GM18519 (cell line): ENCODE measurements at regions not wholly inside any gene's neighbourhood (a gene's known extent, or its start where the extent isn't known, plus 50 kb on each side); places are given as distances from the start of the nearest gene placed in this dataset.
"Not testable (repeated sequence)": the region's sequence is repeated elsewhere in the genome, so short reads cannot be mapped to it uniquely, and the experiment has no call there.

Experiments used
- ATAC-seq: cut with Tn5 transposase; IDR thresholded peaks from one replicate; pipeline ENCODE4 v1.9.1; 2021; ENCODE audit warnings: mild to moderate bottlenecking, moderate library complexity; ENCODE audit not compliant: unreplicated experiment, low FRiP score

DNA sequence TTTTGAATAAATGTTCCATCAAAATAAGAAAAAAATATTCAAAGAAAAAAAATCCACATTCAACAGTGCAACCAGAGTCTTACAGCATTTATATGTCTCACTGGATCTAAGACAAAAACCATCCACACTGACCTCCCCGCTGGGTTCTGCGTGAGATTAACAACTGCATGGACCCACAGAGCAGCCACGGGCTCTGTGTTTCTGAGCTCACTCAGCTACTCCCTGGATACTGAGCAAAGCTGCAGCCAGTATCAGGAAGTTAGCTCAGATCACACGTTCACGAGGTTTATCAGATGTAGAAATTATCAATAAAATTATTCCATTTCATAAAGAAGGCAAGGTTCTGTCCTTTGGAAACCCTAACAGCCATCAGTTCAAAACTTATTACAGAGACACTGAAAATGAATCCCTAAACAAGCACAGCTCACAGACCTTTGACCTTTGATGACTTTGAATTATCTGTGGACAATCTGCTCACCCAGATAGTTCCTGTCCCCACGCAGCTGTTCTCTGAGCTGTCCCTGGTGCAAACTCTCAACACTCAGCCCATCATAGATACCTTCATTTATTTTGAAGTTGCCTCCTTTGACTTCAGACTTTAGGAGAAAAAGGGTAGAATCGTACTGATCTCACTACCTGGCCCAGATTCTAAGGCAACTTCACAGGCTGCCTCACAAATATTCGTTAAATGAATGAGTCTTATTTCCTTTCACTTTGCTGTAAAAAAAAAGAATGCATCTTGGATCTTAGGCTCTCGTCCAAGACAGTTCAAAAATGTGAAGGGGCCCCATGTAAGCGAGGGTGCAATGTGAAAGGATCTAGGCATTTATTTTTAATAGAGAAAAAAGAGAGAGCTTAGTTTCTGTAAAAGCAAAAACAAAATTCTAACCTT, 67.7 kb upstream of the SVIL start:
- ATAC-seq = no peak

- ATAC-seq = no peak
Observed at GRCh38 chr10:29701306-29701705, 66.5 kb upstream of the SVIL start.

DNA sequence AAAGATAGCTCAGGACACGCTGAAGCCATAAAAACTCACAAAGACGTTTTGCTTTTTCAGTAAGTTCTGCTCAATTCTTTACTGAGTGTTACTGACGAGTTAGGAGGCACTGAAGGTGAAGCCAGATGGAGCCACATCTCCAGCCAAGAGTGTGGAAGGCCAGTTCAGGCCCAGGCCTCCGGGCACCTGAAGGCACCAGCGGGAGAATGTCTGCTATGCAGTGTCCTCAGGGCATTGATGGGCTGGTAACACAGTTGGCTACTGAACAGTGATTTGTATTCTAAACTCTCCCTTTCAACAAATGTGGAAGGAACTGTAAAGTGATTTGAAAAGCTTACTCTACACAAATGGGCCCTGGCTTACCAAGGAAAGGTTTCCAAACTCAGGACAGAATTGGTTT, 64.8 kb upstream of the SVIL start:
- ATAC-seq = no peak

DNA sequence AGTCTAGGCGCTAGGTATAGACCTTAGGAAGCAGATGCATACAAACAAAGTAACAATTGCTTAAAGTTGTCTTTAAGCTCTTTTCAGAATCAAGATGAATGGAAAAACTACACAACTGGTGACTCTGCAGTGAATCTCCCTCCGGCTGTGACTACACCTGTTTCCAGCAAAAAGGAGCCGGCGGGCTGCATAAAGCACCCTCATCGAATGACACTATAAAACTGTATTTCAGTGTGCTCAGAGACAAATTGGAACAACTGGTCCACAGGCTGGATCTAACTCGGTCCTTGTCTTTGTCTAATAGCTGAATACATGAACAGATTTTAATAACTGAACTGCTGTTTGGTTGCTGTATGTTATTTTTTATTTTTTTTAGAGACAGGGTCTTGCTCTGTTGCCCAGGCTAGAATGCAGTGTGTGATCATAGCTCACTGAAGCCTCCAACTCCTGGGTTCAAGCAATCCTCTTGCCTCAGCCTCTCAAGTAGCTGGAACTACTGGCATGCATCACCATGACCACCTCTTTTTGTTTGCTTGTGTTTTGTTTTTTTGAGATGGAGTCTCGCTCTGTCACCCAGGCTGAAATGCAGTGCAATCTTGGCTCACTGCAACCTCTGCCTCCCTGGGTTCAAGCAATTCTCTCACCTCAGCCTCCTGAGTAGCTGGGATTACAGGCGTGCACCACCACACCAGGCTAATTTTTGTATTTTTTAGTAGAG, 64.2 kb upstream of the SVIL start:
- no peak for ATAC-seq

DNA sequence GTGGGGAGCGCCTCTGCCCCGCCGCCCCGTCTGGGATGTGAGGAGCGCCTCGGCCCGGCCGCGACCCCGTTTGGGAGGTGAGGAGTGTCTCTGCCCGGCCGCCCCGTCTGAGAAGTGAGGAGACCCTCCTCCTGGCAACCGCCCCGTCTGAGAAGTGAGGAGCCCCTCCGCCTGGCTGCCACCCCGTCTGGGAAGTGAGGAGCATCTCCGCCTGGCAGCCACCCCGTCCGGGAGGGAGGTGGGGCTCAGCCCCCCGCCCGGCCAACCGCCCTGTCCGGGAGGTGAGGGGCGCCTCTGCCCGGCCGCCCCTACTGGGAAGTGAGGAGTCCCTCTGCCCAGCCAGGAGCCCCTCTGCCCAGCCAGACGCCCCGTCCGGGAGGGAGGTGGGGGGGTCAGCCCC, 61.8 kb upstream of the SVIL start:
- ATAC-seq = not testable (repeated sequence)

- no peak for ATAC-seq
Observed at GRCh38 chr10:29694121-29694520, 59.4 kb upstream of the SVIL start.

- ATAC-seq = no peak
Observed at GRCh38 chr10:29692121-29692539, 57.4 kb upstream of the SVIL start.

DNA sequence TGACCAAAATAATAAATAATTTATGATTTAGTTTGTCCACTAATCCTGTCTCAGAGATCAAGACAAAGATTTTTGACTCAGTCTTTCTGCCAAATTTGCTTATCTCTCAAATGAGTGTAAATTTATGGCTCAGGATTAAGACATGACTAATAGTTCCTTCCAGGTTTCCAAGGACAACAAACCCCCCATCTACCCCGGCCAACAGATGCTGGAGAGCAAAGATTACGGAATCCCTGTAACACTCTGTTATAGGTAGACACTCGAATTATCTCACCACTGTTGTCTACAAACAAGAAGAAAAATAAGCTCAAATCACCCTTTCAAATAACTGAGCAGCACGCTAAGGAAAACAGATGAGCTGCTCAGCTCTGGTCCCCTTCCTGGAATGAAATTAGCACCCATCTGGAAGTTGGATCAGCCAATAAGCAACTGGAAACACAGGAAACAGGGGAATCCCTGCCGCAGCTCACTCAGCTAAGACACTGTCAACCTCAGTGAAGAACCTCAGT, 56.8 kb upstream of the SVIL start:
- no peak for ATAC-seq

DNA sequence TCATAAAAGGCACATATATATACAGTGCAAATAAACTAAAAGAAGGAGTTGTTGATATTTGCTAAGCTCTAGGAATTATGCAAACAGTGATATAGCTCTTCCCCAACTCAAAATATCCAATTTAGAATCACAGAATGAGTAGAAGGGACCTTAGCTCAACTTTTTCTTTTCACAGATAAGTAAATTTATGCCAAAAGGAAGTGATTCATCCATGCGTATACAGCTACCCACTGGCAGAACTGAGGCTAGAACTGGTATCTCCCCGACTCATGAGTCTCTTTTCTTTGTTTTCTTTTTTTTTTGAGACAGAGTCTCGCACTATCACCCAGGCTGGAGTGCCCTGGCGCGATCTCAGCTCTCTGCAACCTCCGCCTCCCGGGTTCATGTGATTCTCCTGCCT, 54.2 kb upstream of the SVIL start:
- ATAC-seq = no peak

DNA sequence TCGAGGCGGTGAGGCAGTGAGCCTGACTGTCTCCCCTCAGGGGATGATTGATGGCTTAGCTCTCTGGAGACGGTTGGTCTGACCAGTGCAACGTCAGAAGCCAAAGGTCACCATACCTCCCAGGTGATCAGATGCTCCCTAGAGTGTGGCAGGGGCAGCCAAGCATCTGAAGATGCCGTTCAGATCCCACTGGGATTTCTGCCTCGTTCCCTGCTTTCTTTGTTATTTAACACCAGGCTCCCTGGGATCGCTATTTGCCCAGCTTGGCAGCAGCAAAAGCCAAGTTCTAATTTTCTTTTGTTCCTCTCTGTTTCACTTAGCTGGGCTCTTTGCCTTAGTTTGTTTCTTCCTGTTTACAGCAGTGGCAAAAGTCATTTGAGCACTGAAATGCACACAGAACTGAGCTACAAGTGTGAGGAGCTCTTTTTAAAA, 53.5 kb upstream of the SVIL start:
- no peak for ATAC-seq

DNA sequence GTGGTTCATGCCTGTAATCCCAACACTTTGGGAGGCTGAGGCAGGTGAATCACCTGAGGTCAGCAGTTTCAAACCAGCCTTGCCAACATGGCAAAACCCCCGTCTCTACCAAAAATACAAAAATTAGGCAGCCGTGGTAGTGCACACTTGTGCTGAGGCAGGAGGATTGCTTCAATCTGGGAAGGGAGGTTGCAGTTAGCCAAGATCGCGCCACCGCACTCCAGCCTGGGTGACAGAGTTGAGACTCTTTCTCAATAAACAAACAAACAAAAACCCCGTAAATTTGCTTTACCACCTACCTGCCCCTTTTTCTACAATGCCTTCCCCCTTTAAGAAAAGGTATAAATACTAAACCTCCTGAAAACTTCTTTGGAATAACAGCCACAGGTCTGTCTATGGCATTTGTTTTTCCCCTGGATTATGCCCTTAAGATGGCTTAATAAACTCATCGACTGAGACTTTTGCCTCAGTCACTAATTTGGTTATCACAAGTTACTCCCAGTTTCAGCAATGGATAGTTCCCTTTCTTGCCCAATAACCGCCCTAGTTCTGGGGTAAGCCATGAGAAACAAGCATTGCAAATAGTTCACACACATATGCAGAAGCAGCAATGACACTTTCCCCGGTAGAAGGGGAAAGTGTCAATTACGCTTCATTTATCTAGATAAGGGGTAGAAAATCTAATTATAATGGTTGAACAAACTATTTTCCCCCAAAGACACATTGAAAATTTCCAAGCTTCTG, 52.8 kb upstream of the SVIL start:
- no peak for ATAC-seq

GRCh38 chr10:29685506-29685905, 50.7 kb upstream of the SVIL start:
- ATAC-seq = no peak
